HEK293 (cell line): ENCODE measurements at regions not wholly inside any gene's neighbourhood (a gene's known extent, or its start where the extent isn't known, plus 50 kb on each side); places are given as distances from the start of the nearest gene placed in this dataset.

Experiments used
- CTCF ChIA-PET: fragments of 350-600 bp; formaldehyde crosslinking; extraction: SDS; loops from one replicate; lab custom pipeline; 2021; ENCODE audit warnings: antibody characterized with exemption; lab: Yijun Ruan, JAX
- POLR2A ChIA-PET: fragments of 300-600 bp; formaldehyde crosslinking; extraction: SDS; loops from one replicate; lab custom pipeline; 2020; ENCODE audit warnings: antibody characterized with exemption, inconsistent platforms; lab: Yijun Ruan, JAX
- H3K27ac ChIP-seq: fragments of 200-500 bp; sonication (Bioruptor generic); 2 replicates; pipeline ENCODE4 v1.5.1; 2014; ENCODE audit warnings: low read depth, low read length, control low read depth, inconsistent platforms; ENCODE audit errors: extremely low read depth
- H3K36me3 ChIP-seq, 2 experiments: fragments of 200-500 bp in 1 of 2; sonication (Bioruptor generic) in 1 of 2; 1 replicate in 1 of 2; 2 replicates in 1 of 2; pipeline ENCODE4 v1.5.1; 2014 to 2017; ENCODE audit warnings: inconsistent platforms in 2 of 2, low read length in 2 of 2; ENCODE audit not compliant: control insufficient read depth in 2 of 2, insufficient read depth in 1 of 2
- H3K4me1 ChIP-seq: fragments of 200-500 bp; sonication (Bioruptor generic); 2 replicates; pipeline ENCODE4 v1.5.1; 2014; ENCODE audit warnings: mild to moderate bottlenecking, low read length, inconsistent platforms; ENCODE audit not compliant: control insufficient read depth, insufficient read depth
- H3K4me3 ChIP-seq: 2 replicates; pipeline ENCODE4 v1.5.1; 2011; ENCODE audit warnings: low read depth, mild to moderate bottlenecking, control low read depth, low read length, moderate library complexity
- H3K9me3 ChIP-seq: fragments of 200-500 bp; sonication (Bioruptor generic); 2 replicates; pipeline ENCODE4 v1.5.1; 2014; ENCODE audit warnings: low read depth, low read length, inconsistent platforms; ENCODE audit not compliant: control insufficient read depth, insufficient read depth
- ELK4 ChIP-seq: IDR thresholded peaks from 2 replicates; pipeline ENCODE4 v1.6.1; 2011; ENCODE audit warnings: mild to moderate bottlenecking, low read depth, low read length, borderline replicate concordance
- KLF16 ChIP-seq: fragments of 450-650 bp; formaldehyde crosslinking; IDR thresholded peaks from 2 replicates; pipeline ENCODE4 v1.5.1; 2017; ENCODE audit warnings: missing biosample characterization, missing genetic modification characterization
- OVOL3 ChIP-seq: fragments of 450-650 bp; formaldehyde crosslinking; IDR thresholded peaks from 2 replicates; pipeline ENCODE4 v1.5.1; 2016; ENCODE audit warnings: missing biosample characterization, missing genetic modification characterization
- PATZ1 ChIP-seq: fragments of 450-650 bp; formaldehyde crosslinking; IDR thresholded peaks from 2 replicates; pipeline ENCODE4 v1.5.1; 2016; ENCODE audit warnings: missing biosample characterization, missing genetic modification characterization
- SCRT1 ChIP-seq: fragments of 450-650 bp; formaldehyde crosslinking; IDR thresholded peaks from 2 replicates; pipeline ENCODE4 v1.5.1; 2016; ENCODE audit warnings: missing biosample characterization, missing genetic modification characterization, borderline replicate concordance
- ZBTB1 ChIP-seq: fragments of 450-650 bp; formaldehyde crosslinking; IDR thresholded peaks from 2 replicates; pipeline ENCODE4 v1.5.1; 2016; ENCODE audit warnings: missing biosample characterization, missing genetic modification characterization
- ZBTB26 ChIP-seq: fragments of 450-650 bp; formaldehyde crosslinking; optimal IDR thresholded peaks from 2 replicates; pipeline ENCODE3; 2016; ENCODE audit warnings: missing biosample characterization, mild to moderate bottlenecking, missing genetic modification characterization
- ZBTB7A ChIP-seq: fragments of 450-650 bp; formaldehyde crosslinking; IDR thresholded peaks from 2 replicates; pipeline ENCODE4 v1.5.1; 2016; ENCODE audit warnings: low read depth, missing biosample characterization, missing genetic modification characterization
- ZNF24 ChIP-seq: fragments of 450-650 bp; formaldehyde crosslinking; IDR thresholded peaks from 2 replicates; pipeline ENCODE4 v1.5.1; 2016; ENCODE audit warnings: missing biosample characterization, missing genetic modification characterization
- ZNF248 ChIP-seq: fragments of 450-650 bp; formaldehyde crosslinking; IDR thresholded peaks from 2 replicates; pipeline ENCODE4 v1.5.1; 2017; ENCODE audit warnings: missing biosample characterization, missing genetic modification characterization
- ZNF423 ChIP-seq: fragments of 450-650 bp; formaldehyde crosslinking; IDR thresholded peaks from 2 replicates; pipeline ENCODE4 v1.5.1; 2016; ENCODE audit warnings: missing biosample characterization, missing genetic modification characterization
- ZNF473 ChIP-seq: fragments of 450-650 bp; formaldehyde crosslinking; IDR thresholded peaks from 2 replicates; pipeline ENCODE4 v1.5.1; 2017; ENCODE audit warnings: missing biosample characterization, missing genetic modification characterization
- ZNF549 ChIP-seq: fragments of 450-650 bp; IDR thresholded peaks from 2 replicates; pipeline ENCODE4 v1.5.1; 2018; ENCODE audit warnings: missing biosample characterization, missing genetic modification characterization, mild to moderate bottlenecking, inconsistent platforms, moderate library complexity
- ZNF561 ChIP-seq: fragments of 450-650 bp; IDR thresholded peaks from 2 replicates; pipeline ENCODE4 v1.5.1; 2018; ENCODE audit warnings: missing biosample characterization, missing genetic modification characterization, borderline replicate concordance
- ZNF585B ChIP-seq: fragments of 450-650 bp; formaldehyde crosslinking; IDR thresholded peaks from 2 replicates; pipeline ENCODE4 v1.5.1; 2016; ENCODE audit warnings: missing biosample characterization, missing genetic modification characterization
- ZNF621 ChIP-seq: fragments of 450-650 bp; formaldehyde crosslinking; IDR thresholded peaks from 2 replicates; pipeline ENCODE4 v1.5.1; 2017; ENCODE audit warnings: missing biosample characterization, missing genetic modification characterization
- ZNF624 ChIP-seq: fragments of 450-650 bp; formaldehyde crosslinking; IDR thresholded peaks from 2 replicates; pipeline ENCODE4 v1.5.1; 2017; ENCODE audit warnings: missing biosample characterization, missing genetic modification characterization
- ZNF658 ChIP-seq: fragments of 450-650 bp; formaldehyde crosslinking; IDR thresholded peaks from 2 replicates; pipeline ENCODE4; 2016; ENCODE audit warnings: missing biosample characterization, missing genetic modification characterization
- ZNF677 ChIP-seq: fragments of 450-650 bp; IDR thresholded peaks from 2 replicates; pipeline ENCODE4 v1.5.0; 2018; ENCODE audit warnings: missing biosample characterization, mild to moderate bottlenecking, missing genetic modification characterization, moderate library complexity
- ZNF701 ChIP-seq: fragments of 450-650 bp; formaldehyde crosslinking; IDR thresholded peaks from 2 replicates; pipeline ENCODE4 v1.5.1; 2016; ENCODE audit warnings: missing biosample characterization, missing genetic modification characterization
- ZNF747 ChIP-seq: fragments of 450-650 bp; formaldehyde crosslinking; IDR thresholded peaks from 2 replicates; pipeline ENCODE4 v1.5.1; 2016; ENCODE audit warnings: missing biosample characterization, missing genetic modification characterization
- ZSCAN18 ChIP-seq: fragments of 450-650 bp; formaldehyde crosslinking; IDR thresholded peaks from 2 replicates; pipeline ENCODE4 v1.5.1; 2016; ENCODE audit warnings: missing biosample characterization, missing genetic modification characterization
- ZXDB ChIP-seq: fragments of 450-650 bp; formaldehyde crosslinking; IDR thresholded peaks from 2 replicates; pipeline ENCODE4 v1.5.1; 2016; ENCODE audit warnings: missing biosample characterization, missing genetic modification characterization
- TF ChIP-seq, protein P1 (sequence below): fragments of 450-650 bp; IDR thresholded peaks from 2 replicates; pipeline ENCODE4 v1.5.1; 2018; ENCODE audit warnings: missing biosample characterization, mild to moderate bottlenecking, missing genetic modification characterization
- TF ChIP-seq, protein P2 (sequence below): fragments of 450-650 bp; formaldehyde crosslinking; IDR thresholded peaks from 2 replicates; pipeline ENCODE4 v1.5.0; 2017; ENCODE audit warnings: missing biosample characterization, missing genetic modification characterization, borderline replicate concordance

- TF ChIP-seq ZNF585B = no peak
- no peak for TF ChIP-seq ZNF658 (tag by site-specific recombination)
- no peak for TF ChIP-seq PATZ1 (tag by site-specific recombination)
- no peak for TF ChIP-seq ZNF248
- no peak for TF ChIP-seq ZNF549
- TF ChIP-seq ZNF624 (tag by site-specific recombination) = no peak
These were observed 505.3 kb downstream of the CCDC171 start (continued) for GRCh38 chr9:16058131-16058549.

GRCh38 chr9:16060436-16061129 lies 507.7 kb downstream of the CCDC171 start:
- TF ChIP-seq SCRT1 (tag by site-specific recombination) = no peak
- TF ChIP-seq ZNF423 = no peak
- TF ChIP-seq ZNF701 (tag by site-specific recombination) = no peak
- no peak for TF ChIP-seq ZNF621 (tag by site-specific recombination)
- TF ChIP-seq ZSCAN18 (tag by site-specific recombination) = no peak
- TF ChIP-seq ZXDB (tag by site-specific recombination) = no peak
- no peak for TF ChIP-seq ZBTB7A (tag by site-specific recombination)
- no peak for TF ChIP-seq ZNF24 (tag by site-specific recombination)
- TF ChIP-seq, protein P1, sequence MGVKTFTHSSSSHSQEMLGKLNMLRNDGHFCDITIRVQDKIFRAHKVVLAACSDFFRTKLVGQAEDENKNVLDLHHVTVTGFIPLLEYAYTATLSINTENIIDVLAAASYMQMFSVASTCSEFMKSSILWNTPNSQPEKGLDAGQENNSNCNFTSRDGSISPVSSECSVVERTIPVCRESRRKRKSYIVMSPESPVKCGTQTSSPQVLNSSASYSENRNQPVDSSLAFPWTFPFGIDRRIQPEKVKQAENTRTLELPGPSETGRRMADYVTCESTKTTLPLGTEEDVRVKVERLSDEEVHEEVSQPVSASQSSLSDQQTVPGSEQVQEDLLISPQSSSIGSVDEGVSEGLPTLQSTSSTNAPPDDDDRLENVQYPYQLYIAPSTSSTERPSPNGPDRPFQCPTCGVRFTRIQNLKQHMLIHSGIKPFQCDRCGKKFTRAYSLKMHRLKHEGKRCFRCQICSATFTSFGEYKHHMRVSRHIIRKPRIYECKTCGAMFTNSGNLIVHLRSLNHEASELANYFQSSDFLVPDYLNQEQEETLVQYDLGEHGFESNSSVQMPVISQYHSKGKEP (tag by site-specific recombination) = no peak
- TF ChIP-seq ELK4 = no peak
- no peak for TF ChIP-seq ZNF473 (tag by site-specific recombination)
- TF ChIP-seq OVOL3 (tag by site-specific recombination) = no peak
- TF ChIP-seq ZBTB26 = no peak
- no peak for TF ChIP-seq ZBTB1 (tag by site-specific recombination)
- no peak for TF ChIP-seq ZNF747 (tag by site-specific recombination)
- TF ChIP-seq KLF16 (tag by site-specific recombination) = no peak
- TF ChIP-seq ZNF561 (tag by site-specific recombination) = no peak
- TF ChIP-seq ZNF677 (tag by site-specific recombination) = no peak
- TF ChIP-seq, protein P2, sequence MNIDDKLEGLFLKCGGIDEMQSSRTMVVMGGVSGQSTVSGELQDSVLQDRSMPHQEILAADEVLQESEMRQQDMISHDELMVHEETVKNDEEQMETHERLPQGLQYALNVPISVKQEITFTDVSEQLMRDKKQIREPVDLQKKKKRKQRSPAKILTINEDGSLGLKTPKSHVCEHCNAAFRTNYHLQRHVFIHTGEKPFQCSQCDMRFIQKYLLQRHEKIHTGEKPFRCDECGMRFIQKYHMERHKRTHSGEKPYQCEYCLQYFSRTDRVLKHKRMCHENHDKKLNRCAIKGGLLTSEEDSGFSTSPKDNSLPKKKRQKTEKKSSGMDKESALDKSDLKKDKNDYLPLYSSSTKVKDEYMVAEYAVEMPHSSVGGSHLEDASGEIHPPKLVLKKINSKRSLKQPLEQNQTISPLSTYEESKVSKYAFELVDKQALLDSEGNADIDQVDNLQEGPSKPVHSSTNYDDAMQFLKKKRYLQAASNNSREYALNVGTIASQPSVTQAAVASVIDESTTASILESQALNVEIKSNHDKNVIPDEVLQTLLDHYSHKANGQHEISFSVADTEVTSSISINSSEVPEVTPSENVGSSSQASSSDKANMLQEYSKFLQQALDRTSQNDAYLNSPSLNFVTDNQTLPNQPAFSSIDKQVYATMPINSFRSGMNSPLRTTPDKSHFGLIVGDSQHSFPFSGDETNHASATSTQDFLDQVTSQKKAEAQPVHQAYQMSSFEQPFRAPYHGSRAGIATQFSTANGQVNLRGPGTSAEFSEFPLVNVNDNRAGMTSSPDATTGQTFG (tag by site-specific recombination) = no peak
- CTCF ChIA-PET = no interaction called here
- no peaks in the 10 kb centered on the region for H3K36me3 ChIP-seq
- H3K4me1 ChIP-seq = no peaks in the 10 kb centered on the region
- POLR2A ChIA-PET = no interaction called here
- H3K9me3 ChIP-seq = no peaks in the 10 kb centered on the region
- no peak overlapping the region for H3K4me3 ChIP-seq
- H3K27ac ChIP-seq = no peak overlapping the region
